ENCODE measurements at regions not wholly inside any gene's neighbourhood (a gene's known extent, or its start where the extent isn't known, plus 50 kb on each side); places are given as distances from the start of the nearest gene placed in this dataset.

- H4K8ac ChIP-seq (ENCODE audit: extremely low read depth, insufficient read depth, low read length): no peak overlapping the region
- H3K4ac ChIP-seq (replicated peaks; ENCODE audit: insufficient read length, low read depth, low read length): no peak overlapping the region
- no peak overlapping the region for H3K9ac ChIP-seq (replicated peaks in 1 of 4; ENCODE audit: extremely low read depth in 1 of 4, low read depth in 3 of 4, low read length in 3 of 4)
- no peaks in the 10 kb centered on the region for H3K79me1 ChIP-seq (ENCODE audit: low read depth, low read length)
- H2BK5ac ChIP-seq (ENCODE audit: low read depth, low read length): no peak overlapping the region
- H4K5ac ChIP-seq (ENCODE audit: insufficient read length, low read depth, low read length): no peak overlapping the region
- no peak overlapping the region for H3K14ac ChIP-seq (ENCODE audit: insufficient read length)
- H3K27ac ChIP-seq (ENCODE audit: low read depth, low read length): no peak overlapping the region
- ChIA-PET POLR2A (ENCODE audit: partially characterized antibody) (no interaction called here), CTCF (ENCODE audit: partially characterized antibody) (interaction anchor here (0.9 kb wide), 1 partner anchor 82 kb away, joined by 3 read pairs; no protein-coding TSS in a partner anchor)
- H3K23me2 ChIP-seq (ENCODE audit: low read depth, low read length): no peaks in the 10 kb centered on the region
- no peak overlapping the region for H2BK12ac ChIP-seq (ENCODE audit: low read depth, low read length)
- no peaks in the 10 kb centered on the region for H4K20me1 ChIP-seq (replicated peaks in 1 of 2; ENCODE audit: control insufficient read depth in 1 of 2, insufficient read depth in 2 of 2, low read length in 2 of 2)
- H3K4me3 ChIP-seq (ENCODE audit: extremely low read depth in 1 of 4, insufficient read depth in 2 of 4, low read depth in 3 of 4, low read length in 4 of 4): no peak overlapping the region
- no peak overlapping the region for H3K56ac ChIP-seq (replicated peaks; ENCODE audit: insufficient read length, low read depth, low read length)
- no peaks in the 10 kb centered on the region for H3K4me1 ChIP-seq (replicated peaks in 1 of 4; ENCODE audit: control insufficient read depth in 3 of 4, insufficient read depth in 4 of 4, low read length in 3 of 4)
- H3K23ac ChIP-seq (ENCODE audit: insufficient read length): no peak overlapping the region
- H3K9me3 ChIP-seq (ENCODE audit: insufficient read depth in 2 of 2, low read depth in 1 of 2, low read length in 1 of 2): no peaks in the 10 kb centered on the region
- H2AFZ ChIP-seq (ENCODE audit: low read length): no peak overlapping the region
- H4K91ac ChIP-seq (replicated peaks; ENCODE audit: insufficient read length, low read length): no peak overlapping the region
- H2BK120ac ChIP-seq (replicated peaks; ENCODE audit: low read depth, low read length): no peak overlapping the region
- no peak overlapping the region for H3K4me2 ChIP-seq (ENCODE audit: insufficient read depth in 1 of 2, low read depth in 2 of 2, low read length in 2 of 2)
- H3K79me2 ChIP-seq (ENCODE audit: control insufficient read depth in 1 of 2, insufficient read depth in 2 of 2, low read length in 2 of 2): no peaks in the 10 kb centered on the region
- H2BK20ac ChIP-seq (ENCODE audit: low read length): no peak overlapping the region
- H3K36me3 ChIP-seq (ENCODE audit: control insufficient read depth in 2 of 4, insufficient read depth in 4 of 4, low read length in 3 of 4): no peaks in the 10 kb centered on the region
- WGBS, 2 experiments (ENCODE audit: extremely low coverage in 1 of 2, insufficient coverage in 1 of 2, insufficient read length in 1 of 2, insufficient replicate concordance in 2 of 2, low coverage in 1 of 2, low lambda C conversion rate in 2 of 2, missing lambda C conversion rate in 1 of 2): 91% methylated on average over 3 of the region's 3 CpGs; no CpG with 5 or more reads in 1 of the 2 experiments
- no peak for DNase-seq (ENCODE audit: low read depth in 1 of 2, low spot score in 2 of 2)
- H2AK5ac ChIP-seq (ENCODE audit: low read depth, low read length): no peak overlapping the region
- no peaks in the 10 kb centered on the region for H3K27me3 ChIP-seq (replicated peaks in 1 of 4; ENCODE audit: control insufficient read depth in 3 of 4, extremely low read depth in 1 of 4, insufficient read depth in 3 of 4, low read length in 3 of 4)
- FAIRE-seq: no peak
- no peak overlapping the region for H3K18ac ChIP-seq (ENCODE audit: extremely low read depth, low read length)
- no peak overlapping the region for H2BK15ac ChIP-seq (ENCODE audit: low read length)
- TF ChIP-seq SAP30 (IDR thresholded peaks at IDR 0.05; ENCODE audit: insufficient read depth, insufficient replicate concordance, low read length): no peak
- TF ChIP-seq CTCF (IDR thresholded peaks at IDR 0.05; ENCODE audit: control extremely low read depth in 1 of 3, insufficient read depth in 1 of 3, low read depth in 1 of 3, low read length in 3 of 3): no peak
- no peak for TF ChIP-seq TEAD4 (IDR thresholded peaks at IDR 0.05; ENCODE audit: low read depth, low read length)
- no peak for TF ChIP-seq SP4 (IDR thresholded peaks at IDR 0.05; ENCODE audit: low read length)
- no peak for TF ChIP-seq BRCA1 (IDR thresholded peaks at IDR 0.05; ENCODE audit: low read depth, low read length)
- no peak for TF ChIP-seq HDAC6 (IDR thresholded peaks at IDR 0.05; ENCODE audit: low read depth, low read length)
- TF ChIP-seq EP300 (IDR thresholded peaks at IDR 0.05; ENCODE audit: borderline replicate concordance in 1 of 2, low read depth in 2 of 2, low read length in 2 of 2): no peak
- no peak for TF ChIP-seq GTF2F1 (IDR thresholded peaks at IDR 0.05; ENCODE audit: borderline replicate concordance, low read depth, low read length)
- no peak for TF ChIP-seq FOSL1 (IDR thresholded peaks at IDR 0.05; ENCODE audit: insufficient read depth, low read depth, low read length)
- TF ChIP-seq CBX5 (IDR thresholded peaks at IDR 0.05; ENCODE audit: low read depth, low read length): no peak
- no peak for TF ChIP-seq MAFK (IDR thresholded peaks at IDR 0.05; ENCODE audit: low read depth, low read length)
- TF ChIP-seq GABPA (IDR thresholded peaks at IDR 0.05; ENCODE audit: borderline replicate concordance, insufficient read depth, low read length): no peak
- no peak for TF ChIP-seq POLR2A (IDR thresholded peaks at IDR 0.05; ENCODE audit: control extremely low read depth in 1 of 2, low read depth in 2 of 2, low read length in 2 of 2)
Measured at GRCh38 chr4:111991163-111991562, 154.1 kb upstream of the FAM241A start.
